Psoas muscle (tissue), 7 donors: ENCODE measurements at regions not wholly inside any gene's neighbourhood (a gene's known extent, or its start where the extent isn't known, plus 50 kb on each side); places are given as distances from the start of the nearest gene placed in this dataset.
"Not testable (repeated sequence)": the region's sequence is repeated elsewhere in the genome, so short reads cannot be mapped to it uniquely, and the experiment has no call there.

Experiments
- ATAC-seq, 4 donors: fragments of 200-7000 bp; cut with Tn5 transposase; one replicate each; pipeline ENCODE4 v1.9.1; 2020; ENCODE audit warnings: moderate library complexity in 3 of 4, mild to moderate bottlenecking in 2 of 4
- DNase-seq, 2 donors: peaks; one replicate each; pipeline ENCODE4 v3.0.0-alpha.2; 2020
- H3K27ac ChIP-seq: fragments of 200-600 bp; one replicate; pipeline ENCODE4 v1.8.0; 2022
- H3K27me3 ChIP-seq, 3 donors: fragments of 200-600 bp in 1 of 3; one replicate each; pipeline versions ENCODE4 v1.6.1 to v1.8.0; 2013 to 2022; ENCODE audit warnings: low read length in 2 of 3, mild to moderate bottlenecking in 2 of 3, moderate library complexity in 1 of 3; ENCODE audit not compliant: insufficient read depth in 3 of 3
- H3K36me3 ChIP-seq, 2 donors: fragments of 200-600 bp in 1 of 2; one replicate each; pipeline versions ENCODE4 v1.6.1 to v1.8.0; 2013 to 2022; ENCODE audit warnings: low read depth in 1 of 2, mild to moderate bottlenecking in 1 of 2, moderate library complexity in 1 of 2; ENCODE audit not compliant: insufficient read depth in 1 of 2
- H3K4me1 ChIP-seq: fragments of 200-600 bp; one replicate; pipeline ENCODE4 v1.8.0; 2022
- H3K4me3 ChIP-seq: fragments of 200-600 bp; one replicate; pipeline ENCODE4 v1.8.0; 2022; ENCODE audit warnings: mild to moderate bottlenecking
- H3K9me3 ChIP-seq: fragments of 200-600 bp; one replicate; pipeline ENCODE4 v1.8.0; 2022
- CTCF ChIP-seq: fragments of 200-600 bp; IDR thresholded peaks from one replicate; pipeline ENCODE4 v1.8.0; 2022; ENCODE audit warnings: antibody characterized with exemption
- WGBS, 3 donors: extraction: QIAGEN DNeasy Blood & Tissue Kit; methylation state at CpG; one replicate each; pipeline versions ENCODE4 v1.1.6 to v1.1.7; 2013; 5-methylcytosine and 5-hydroxymethylcytosine counted together
- intact Hi-C, 2 donors: fragments of 100-400 bp; cut with DNase I; formaldehyde crosslinking; loops; one replicate each; pipeline versions ENCODE4 v1.11.0 to v1.14.2; 2022
- donor health status: healthy with polysubstance abuse.
- donor health status: DM: no; HTN: no; CAD: no; lungs with moderate emphysema.
- donor health status: Bipolar disorder and iron deficiency.
- donor health status: healthy.
- donor health status: DM: yes; HTN: yes; CAD: no.
- donor health status: DM: no; HTN: no; CAD: no.
- donor health status: DM: yes; HTN: yes; CAD: no.

- intact Hi-C loops, DNase-seq, H3K4me3 ChIP-seq, H3K27me3 ChIP-seq, H3K9me3 ChIP-seq, ATAC-seq, H3K27ac ChIP-seq, H3K4me1 ChIP-seq, H3K36me3 ChIP-seq: not testable (repeated sequence)
- WGBS, 3 donors, result 74 to 85% (median 82%) methylated on average over 5 of the region's 5 CpGs
These were observed 53.6 kb upstream of the MAPK10 start for GRCh38 chr4:86413426-86413825.

GRCh38 chr4:86414686-86415085, 54.8 kb upstream of the MAPK10 start:
- DNase-seq (no peak), ATAC-seq (no peak)
- intact Hi-C loops, result no loop called here
- Histone ChIP-seq H3K4me1 (no peaks in the 10 kb centered on the region), H3K27me3 (no peaks in the 10 kb centered on the region), H3K4me3 (no peak overlapping the region), H3K27ac (no peak overlapping the region), H3K9me3 (no peaks in the 10 kb centered on the region), H3K36me3 (no peaks in the 10 kb centered on the region)
- no peak for TF ChIP-seq CTCF
- WGBS, 3 donors, result 27 to 32% (median 27%) methylated on average over 2 of the region's 2 CpGs

- Histone ChIP-seq H3K27ac (no peak overlapping the region), H3K36me3 (no peaks in the 10 kb centered on the region), H3K4me3 (no peak overlapping the region), H3K27me3 (no peaks in the 10 kb centered on the region), H3K4me1 (no peaks in the 10 kb centered on the region), H3K9me3 (no peaks in the 10 kb centered on the region)
- WGBS, 3 donors, result 86 to 87% (median 86%) methylated on average over 3 of the region's 3 CpGs
- TF ChIP-seq CTCF, result no peak
- intact Hi-C loops, result no loop called here
- ATAC-seq (no peak), DNase-seq (no peak)
These were observed 56.2 kb upstream of the MAPK10 start for GRCh38 chr4:86416081-86416480.

GRCh38 chr4:86421461-86421860, 61.6 kb upstream of the MAPK10 start:
- no peak for ATAC-seq
- Histone ChIP-seq H3K27ac (no peak overlapping the region), H3K4me3 (no peak overlapping the region), H3K27me3 (no peaks in the 10 kb centered on the region), H3K4me1 (no peaks in the 10 kb centered on the region), H3K36me3 (no peaks in the 10 kb centered on the region), H3K9me3 (no peaks in the 10 kb centered on the region)
- 78 to 87% (median 82%) methylated on average over 6 of the region's 6 CpGs for WGBS, 3 donors
- no peak for DNase-seq
- intact Hi-C loops, result no loop called here
- TF ChIP-seq CTCF, result no peak

GRCh38 chr4:86431543-86432116, 71.8 kb upstream of the MAPK10 start:
- intact Hi-C loops, result no loop called here
- Histone ChIP-seq H3K36me3 (no peaks in the 10 kb centered on the region), H3K4me3 (no peak overlapping the region), H3K27me3 (no peaks in the 10 kb centered on the region), H3K4me1 (no peaks in the 10 kb centered on the region), H3K9me3 (no peaks in the 10 kb centered on the region), H3K27ac (no peak overlapping the region)
- no peak for ATAC-seq
- no peak for DNase-seq
- WGBS, 3 donors, result 86 to 91% (median 90%) methylated on average over 6 of the region's 6 CpGs
- no peak for TF ChIP-seq CTCF
